T-helper 2 cell treated with Interferon-gamma antibody and Interleukin-4, amounts not matched to agents 5 μg/mL and 100 μg/mL, for 36 hours (primary cell): ENCODE measurements at regions not wholly inside any gene's neighbourhood (a gene's known extent, or its start where the extent isn't known, plus 50 kb on each side); places are given as distances from the start of the nearest gene placed in this dataset.

Experiments used
- DNase-seq: peaks from one replicate; pipeline ENCODE4 v3.0.0; 2021; ENCODE audit warnings: low spot score
- H3K27ac Mint-ChIP-seq: one replicate; pipeline ENCODE4 v1.8.0; 2021; ENCODE audit warnings: mild to moderate bottlenecking, mixed read lengths
- H3K27me3 Mint-ChIP-seq: one replicate; pipeline ENCODE4 v1.8.0; 2021; ENCODE audit warnings: low read depth, mixed read lengths
- H3K36me3 Mint-ChIP-seq: one replicate; pipeline ENCODE4 v1.8.0; 2021; ENCODE audit warnings: low read depth, mixed read lengths
- H3K4me1 Mint-ChIP-seq: one replicate; pipeline ENCODE4 v1.8.0; 2021; ENCODE audit warnings: low read depth, mixed read lengths
- H3K4me3 Mint-ChIP-seq: one replicate; pipeline ENCODE4 v1.8.0; 2022; ENCODE audit warnings: mild to moderate bottlenecking, moderate library complexity, mixed read lengths
- H3K9me3 Mint-ChIP-seq: one replicate; pipeline ENCODE4 v1.8.0; 2021; ENCODE audit warnings: mixed read lengths

DNA sequence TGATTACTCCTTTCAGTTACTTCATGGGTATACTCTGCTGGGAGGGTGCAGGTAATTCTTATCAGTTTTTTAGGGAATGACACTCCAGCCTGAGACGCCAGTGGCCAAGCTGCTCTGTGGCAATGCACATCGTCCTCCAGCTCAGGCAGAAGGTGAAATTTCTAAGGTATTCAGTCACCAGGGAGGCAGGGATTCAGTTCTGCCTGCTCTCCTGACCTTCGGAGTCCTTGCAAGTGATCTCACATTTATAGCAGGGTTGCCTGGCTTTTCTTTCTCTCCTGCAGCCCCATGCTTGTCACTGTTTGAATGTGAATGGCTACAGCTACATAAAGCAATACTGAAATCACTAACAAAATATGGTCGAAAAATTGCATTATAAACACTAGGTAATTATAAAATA, 1447.5 kb downstream of the EFNB2 start:
- Mint-ChIP-seq H3K27ac (no peak overlapping the region), H3K4me1 (no peaks in the 10 kb centered on the region), H3K27me3 (no peaks in the 10 kb centered on the region), H3K36me3 (no peaks in the 10 kb centered on the region), H3K4me3 (no peak overlapping the region), H3K9me3 (no peaks in the 10 kb centered on the region)
- DNase-seq, result no peak

- no peaks in the 10 kb centered on the region for H3K4me1 Mint-ChIP-seq
- no peaks in the 10 kb centered on the region for H3K36me3 Mint-ChIP-seq
- no peak for DNase-seq
- no peak overlapping the region for H3K27ac Mint-ChIP-seq
- H3K27me3 Mint-ChIP-seq, result no peaks in the 10 kb centered on the region
- H3K9me3 Mint-ChIP-seq, result no peaks in the 10 kb centered on the region
- H3K4me3 Mint-ChIP-seq, result no peak overlapping the region
Observed at GRCh38 chr13:105084931-105085330, 1450.5 kb downstream of the EFNB2 start.

DNA sequence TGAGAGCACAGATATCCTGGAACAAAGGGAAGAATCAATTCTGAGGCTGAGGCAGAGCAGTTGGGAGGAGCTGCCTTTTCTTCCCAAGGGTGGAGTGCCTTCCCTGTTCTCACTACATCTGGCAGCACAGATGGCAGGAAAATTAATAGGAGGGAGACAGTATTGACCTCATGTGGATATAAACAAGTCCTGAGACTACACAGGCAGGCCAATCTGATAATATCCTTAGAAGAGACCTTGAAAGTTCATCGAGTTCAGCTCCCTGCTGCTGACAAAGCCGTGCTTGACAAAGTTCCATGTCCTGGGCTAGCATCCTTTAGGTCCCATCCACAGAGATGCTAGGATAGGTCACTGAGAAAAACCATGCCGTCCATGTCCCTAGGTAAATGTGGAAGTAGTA, 1451.5 kb downstream of the EFNB2 start:
- no peaks in the 10 kb centered on the region for H3K27me3 Mint-ChIP-seq
- no peaks in the 10 kb centered on the region for H3K4me1 Mint-ChIP-seq
- DNase-seq, result no peak
- no peak overlapping the region for H3K4me3 Mint-ChIP-seq
- no peaks in the 10 kb centered on the region for H3K9me3 Mint-ChIP-seq
- H3K27ac Mint-ChIP-seq, result no peak overlapping the region
- no peaks in the 10 kb centered on the region for H3K36me3 Mint-ChIP-seq

- Mint-ChIP-seq H3K36me3 (no peaks in the 10 kb centered on the region), H3K9me3 (no peaks in the 10 kb centered on the region), H3K27me3 (no peaks in the 10 kb centered on the region), H3K27ac (no peak overlapping the region), H3K4me1 (no peaks in the 10 kb centered on the region), H3K4me3 (no peak overlapping the region)
- DNase-seq, result no peak
Observed at GRCh38 chr13:105074755-105075154, 1460.7 kb downstream of the EFNB2 start.

GRCh38 chr13:105073041-105073440, 1462.4 kb downstream of the EFNB2 start:
- Mint-ChIP-seq H3K9me3 (no peaks in the 10 kb centered on the region), H3K27ac (no peak overlapping the region)
- no peak for DNase-seq

GRCh38 chr13:105070452-105070851, 1465.0 kb downstream of the EFNB2 start:
- Mint-ChIP-seq H3K9me3 (no peaks in the 10 kb centered on the region), H3K36me3 (no peaks in the 10 kb centered on the region), H3K27me3 (no peaks in the 10 kb centered on the region), H3K27ac (no peak overlapping the region), H3K4me1 (no peaks in the 10 kb centered on the region), H3K4me3 (no peak overlapping the region)
- no peak for DNase-seq

More at GRCh38 chr13:105073041-105073440, 1462.4 kb downstream of the EFNB2 start:
- Mint-ChIP-seq H3K4me3 (no peak overlapping the region), H3K27me3 (no peaks in the 10 kb centered on the region), H3K4me1 (no peaks in the 10 kb centered on the region), H3K36me3 (no peaks in the 10 kb centered on the region)

GRCh38 chr13:105069106-105069505, 1466.4 kb downstream of the EFNB2 start:
- Mint-ChIP-seq H3K27me3 (no peaks in the 10 kb centered on the region), H3K4me3 (no peak overlapping the region), H3K36me3 (no peaks in the 10 kb centered on the region), H3K27ac (no peak overlapping the region), H3K4me1 (no peaks in the 10 kb centered on the region), H3K9me3 (no peaks in the 10 kb centered on the region)
- DNase-seq, result no peak

DNA sequence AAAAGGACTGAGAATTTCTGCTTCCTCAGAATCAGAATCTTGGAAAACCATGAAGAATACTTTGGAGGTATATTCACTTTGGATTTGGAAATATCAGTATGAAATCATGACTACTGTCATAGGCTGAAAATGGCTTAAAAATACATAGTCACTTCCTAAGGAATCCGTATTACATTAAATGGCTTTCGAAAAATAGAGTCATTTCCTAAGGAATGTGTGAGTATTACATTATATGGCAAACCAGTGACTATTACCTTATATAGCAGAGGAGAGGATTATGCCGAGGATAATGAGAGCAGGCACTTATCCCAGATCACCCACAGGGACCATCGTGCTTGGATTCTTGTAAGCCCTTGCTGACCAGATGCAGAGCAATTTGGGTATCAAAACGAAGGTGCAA, 1471.8 kb downstream of the EFNB2 start:
- H3K4me1 Mint-ChIP-seq, result no peaks in the 10 kb centered on the region
- DNase-seq, result no peak
- H3K27ac Mint-ChIP-seq, result no peak overlapping the region
- H3K27me3 Mint-ChIP-seq, result no peaks in the 10 kb centered on the region
- H3K4me3 Mint-ChIP-seq, result no peak overlapping the region
- no peaks in the 10 kb centered on the region for H3K36me3 Mint-ChIP-seq
- H3K9me3 Mint-ChIP-seq, result no peaks in the 10 kb centered on the region

GRCh38 chr13:105059786-105060185, 1475.7 kb downstream of the EFNB2 start:
- Mint-ChIP-seq H3K27me3 (no peaks in the 10 kb centered on the region), H3K9me3 (no peaks in the 10 kb centered on the region), H3K4me1 (no peaks in the 10 kb centered on the region), H3K36me3 (no peaks in the 10 kb centered on the region), H3K27ac (no peak overlapping the region), H3K4me3 (no peak overlapping the region)
- DNase-seq, result no peak

GRCh38 chr13:105058517-105058916, 1476.9 kb downstream of the EFNB2 start:
- no peaks in the 10 kb centered on the region for H3K27me3 Mint-ChIP-seq
- no peaks in the 10 kb centered on the region for H3K36me3 Mint-ChIP-seq
- H3K4me3 Mint-ChIP-seq, result no peak overlapping the region
- no peak for DNase-seq
- H3K9me3 Mint-ChIP-seq, result no peaks in the 10 kb centered on the region
- no peak overlapping the region for H3K27ac Mint-ChIP-seq
- H3K4me1 Mint-ChIP-seq, result no peaks in the 10 kb centered on the region

- H3K27me3 Mint-ChIP-seq, result no peaks in the 10 kb centered on the region
- no peak overlapping the region for H3K27ac Mint-ChIP-seq
- no peaks in the 10 kb centered on the region for H3K4me1 Mint-ChIP-seq
- H3K4me3 Mint-ChIP-seq, result no peak overlapping the region
- no peak for DNase-seq
- H3K9me3 Mint-ChIP-seq, result no peaks in the 10 kb centered on the region
- no peaks in the 10 kb centered on the region for H3K36me3 Mint-ChIP-seq
Observed at GRCh38 chr13:105052711-105053110, 1482.8 kb downstream of the EFNB2 start.

- Mint-ChIP-seq H3K4me3 (no peak overlapping the region), H3K4me1 (no peaks in the 10 kb centered on the region), H3K9me3 (no peaks in the 10 kb centered on the region), H3K36me3 (no peaks in the 10 kb centered on the region), H3K27me3 (no peaks in the 10 kb centered on the region), H3K27ac (no peak overlapping the region)
- no peak for DNase-seq
Observed at GRCh38 chr13:105050686-105051085, 1484.8 kb downstream of the EFNB2 start.

GRCh38 chr13:105048677-105049076, 1486.8 kb downstream of the EFNB2 start:
- Mint-ChIP-seq H3K9me3 (no peaks in the 10 kb centered on the region), H3K4me3 (no peak overlapping the region), H3K36me3 (no peaks in the 10 kb centered on the region), H3K4me1 (no peaks in the 10 kb centered on the region), H3K27ac (no peak overlapping the region), H3K27me3 (no peaks in the 10 kb centered on the region)
- no peak for DNase-seq

DNA sequence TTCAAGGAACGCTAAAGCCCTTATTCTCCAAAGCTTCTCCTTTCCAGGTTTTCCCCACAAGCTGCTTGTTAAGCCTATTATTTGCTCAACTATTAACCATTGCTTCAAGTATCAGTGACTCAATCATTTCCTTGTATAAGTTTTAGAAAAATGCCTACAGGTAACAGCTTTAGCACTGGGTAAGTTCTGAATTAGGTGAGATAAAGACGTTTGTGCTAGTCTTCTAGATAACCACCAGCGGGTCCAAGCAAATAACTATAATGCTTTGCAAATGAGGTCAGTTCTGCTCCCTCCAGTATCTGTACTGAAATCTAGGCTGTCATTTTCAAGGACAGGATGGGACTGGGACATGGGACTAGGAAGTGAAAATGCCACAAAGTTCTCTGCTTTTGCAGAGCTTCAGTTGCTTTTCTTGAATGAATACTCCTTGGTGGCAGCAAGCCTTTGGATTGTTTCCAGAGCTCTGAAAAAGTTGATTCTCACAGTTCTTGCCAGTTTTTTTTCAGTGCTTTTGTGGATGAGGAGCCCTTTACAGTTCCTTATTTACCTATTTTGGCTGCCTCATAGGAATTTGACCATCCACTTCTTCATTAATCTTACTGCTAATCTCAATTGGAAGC, 1487.7 kb downstream of the EFNB2 start:
- no peak overlapping the region for H3K4me3 Mint-ChIP-seq
- H3K27me3 Mint-ChIP-seq, result no peaks in the 10 kb centered on the region
- DNase-seq, result no peak
- H3K4me1 Mint-ChIP-seq, result no peaks in the 10 kb centered on the region
- no peaks in the 10 kb centered on the region for H3K9me3 Mint-ChIP-seq
- H3K27ac Mint-ChIP-seq, result no peak overlapping the region
- H3K36me3 Mint-ChIP-seq, result no peaks in the 10 kb centered on the region

DNA sequence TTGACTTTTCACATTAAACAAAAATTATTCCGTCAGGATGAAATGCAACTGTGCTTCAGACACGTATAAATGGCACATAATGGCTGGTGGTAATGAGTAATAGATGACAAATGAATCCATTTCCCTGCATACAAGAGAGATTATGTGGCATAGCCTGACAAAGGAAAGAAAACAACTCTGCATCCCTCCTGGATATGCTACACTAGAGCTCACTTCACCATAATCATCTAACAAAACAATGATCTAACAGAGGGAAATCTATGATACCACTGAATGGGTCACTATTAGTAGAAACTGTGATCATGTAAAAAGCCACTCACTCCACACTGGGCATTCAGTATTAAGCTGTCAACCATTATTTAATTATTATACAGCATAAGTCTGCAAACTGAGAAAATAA, 1498.4 kb downstream of the EFNB2 start:
- no peaks in the 10 kb centered on the region for H3K4me1 Mint-ChIP-seq
- no peaks in the 10 kb centered on the region for H3K27me3 Mint-ChIP-seq
- no peaks in the 10 kb centered on the region for H3K9me3 Mint-ChIP-seq
- no peaks in the 10 kb centered on the region for H3K36me3 Mint-ChIP-seq
- H3K27ac Mint-ChIP-seq, result no peak overlapping the region
- H3K4me3 Mint-ChIP-seq, result no peak overlapping the region
- DNase-seq, result no peak
